ENCODE measurements at regions not wholly inside any gene's neighbourhood (a gene's known extent, or its start where the extent isn't known, plus 50 kb on each side); places are given as distances from the start of the nearest gene placed in this dataset.

- CTCF ChIA-PET, result no interaction called here
- no peak overlapping the region for H3K4me3 Mint-ChIP-seq (ENCODE audit: low read depth, unreplicated experiment)
- H3K27ac Mint-ChIP-seq (ENCODE audit: unreplicated experiment), result no peak overlapping the region
- H3K4me1 Mint-ChIP-seq (ENCODE audit: low read depth, unreplicated experiment), result peaks cover 10% of the 10 kb centered on the region
- BruUV-seq (replicated peaks), result no TSS peak
- no peak for DNase-seq
- H3K9me3 Mint-ChIP-seq (ENCODE audit: low read depth, unreplicated experiment), result no peaks in the 10 kb centered on the region
- TF ChIP-seq, protein P1, sequence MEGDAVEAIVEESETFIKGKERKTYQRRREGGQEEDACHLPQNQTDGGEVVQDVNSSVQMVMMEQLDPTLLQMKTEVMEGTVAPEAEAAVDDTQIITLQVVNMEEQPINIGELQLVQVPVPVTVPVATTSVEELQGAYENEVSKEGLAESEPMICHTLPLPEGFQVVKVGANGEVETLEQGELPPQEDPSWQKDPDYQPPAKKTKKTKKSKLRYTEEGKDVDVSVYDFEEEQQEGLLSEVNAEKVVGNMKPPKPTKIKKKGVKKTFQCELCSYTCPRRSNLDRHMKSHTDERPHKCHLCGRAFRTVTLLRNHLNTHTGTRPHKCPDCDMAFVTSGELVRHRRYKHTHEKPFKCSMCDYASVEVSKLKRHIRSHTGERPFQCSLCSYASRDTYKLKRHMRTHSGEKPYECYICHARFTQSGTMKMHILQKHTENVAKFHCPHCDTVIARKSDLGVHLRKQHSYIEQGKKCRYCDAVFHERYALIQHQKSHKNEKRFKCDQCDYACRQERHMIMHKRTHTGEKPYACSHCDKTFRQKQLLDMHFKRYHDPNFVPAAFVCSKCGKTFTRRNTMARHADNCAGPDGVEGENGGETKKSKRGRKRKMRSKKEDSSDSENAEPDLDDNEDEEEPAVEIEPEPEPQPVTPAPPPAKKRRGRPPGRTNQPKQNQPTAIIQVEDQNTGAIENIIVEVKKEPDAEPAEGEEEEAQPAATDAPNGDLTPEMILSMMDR (IDR thresholded peaks at IDR 0.05; ENCODE audit: unreplicated experiment), result no peak
- intact Hi-C loops (cut with micrococcal nuclease; ENCODE audit: unreplicated experiment), result no loop called here
- H3K36me3 Mint-ChIP-seq (ENCODE audit: insufficient read depth, unreplicated experiment), result peaks cover 7% of the 10 kb centered on the region
- no peaks in the 10 kb centered on the region for H3K27me3 Mint-ChIP-seq (ENCODE audit: unreplicated experiment)
These were observed 52.6 kb upstream of the ETS2 start for GRCh38 chr21:38753114-38753513.

GRCh38 chr21:38753557-38753971, 52.2 kb upstream of the ETS2 start:
- CTCF ChIA-PET, result no interaction called here
- Mint-ChIP-seq H3K4me1 (ENCODE audit: low read depth, unreplicated experiment) (peaks cover 13% of the 10 kb centered on the region), H3K9me3 (ENCODE audit: low read depth, unreplicated experiment) (no peaks in the 10 kb centered on the region), H3K27ac (ENCODE audit: unreplicated experiment) (no peak overlapping the region), H3K36me3 (ENCODE audit: insufficient read depth, unreplicated experiment) (peaks cover 7% of the 10 kb centered on the region), H3K4me3 (ENCODE audit: low read depth, unreplicated experiment) (no peak overlapping the region), H3K27me3 (ENCODE audit: unreplicated experiment) (no peaks in the 10 kb centered on the region)
- intact Hi-C loops (cut with micrococcal nuclease; ENCODE audit: unreplicated experiment), result no loop called here
- TF ChIP-seq, protein P1 (IDR thresholded peaks at IDR 0.05; ENCODE audit: unreplicated experiment), result no peak
- DNase-seq, result no peak
- no TSS peak for BruUV-seq (replicated peaks)

All from Calu3 (cell line).